Activated naive CD4-positive, alpha-beta T cell treated with anti-CD3 and anti-CD28 coated beads, Interleukin-2, amount 50 U/mL, for 24 hours (primary cell): ENCODE measurements at regions not wholly inside any gene's neighbourhood (a gene's known extent, or its start where the extent isn't known, plus 50 kb on each side); places are given as distances from the start of the nearest gene placed in this dataset.
"Not testable (repeated sequence)": the region's sequence is repeated elsewhere in the genome, so short reads cannot be mapped to it uniquely, and the experiment has no call there.

Source experiments
- H3K27ac Mint-ChIP-seq: one replicate; pipeline ENCODE4 v1.8.0; 2021; ENCODE audit warnings: mild to moderate bottlenecking, mixed read lengths
- H3K27me3 Mint-ChIP-seq: one replicate; pipeline ENCODE4 v1.8.0; 2021; ENCODE audit warnings: mixed read lengths
- H3K36me3 Mint-ChIP-seq: one replicate; pipeline ENCODE4 v1.8.0; 2021; ENCODE audit warnings: mixed read lengths
- H3K4me1 Mint-ChIP-seq: one replicate; pipeline ENCODE4 v1.8.0; 2021; ENCODE audit warnings: mixed read lengths
- H3K4me3 Mint-ChIP-seq: one replicate; pipeline ENCODE4 v1.8.0; 2021; ENCODE audit warnings: mild to moderate bottlenecking, mixed read lengths
- H3K9me3 Mint-ChIP-seq: one replicate; pipeline ENCODE4 v1.8.0; 2021; ENCODE audit warnings: mixed read lengths

GRCh38 chr21:15659753-15660422, 69.9 kb upstream of the USP25 start:
- H3K4me3 Mint-ChIP-seq = no peak overlapping the region
- no peak overlapping the region for H3K27ac Mint-ChIP-seq
- no peaks in the 10 kb centered on the region for H3K36me3 Mint-ChIP-seq
- no peaks in the 10 kb centered on the region for H3K27me3 Mint-ChIP-seq
- H3K4me1 Mint-ChIP-seq = no peaks in the 10 kb centered on the region
- no peaks in the 10 kb centered on the region for H3K9me3 Mint-ChIP-seq

DNA sequence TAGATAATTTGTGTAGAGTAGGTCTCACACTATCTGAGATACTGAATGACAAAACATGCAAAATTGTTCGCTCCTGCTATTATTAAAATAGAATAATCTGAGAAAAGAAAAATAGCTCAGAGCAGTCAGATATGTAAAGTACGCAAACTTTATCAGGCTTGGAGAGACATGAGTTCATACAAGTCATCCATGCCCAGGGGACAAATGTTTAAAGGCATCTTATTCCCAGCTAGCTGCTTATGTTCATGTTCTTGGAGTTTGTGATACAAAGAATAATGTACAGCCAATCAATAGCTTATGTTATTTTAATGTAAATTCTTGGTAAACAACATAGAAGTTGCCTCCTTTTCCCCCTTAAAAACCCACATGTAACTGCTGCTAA, 69.4 kb upstream of the USP25 start:
- H3K27ac Mint-ChIP-seq = no peak overlapping the region
- H3K4me1 Mint-ChIP-seq = no peaks in the 10 kb centered on the region
- H3K36me3 Mint-ChIP-seq = no peaks in the 10 kb centered on the region
- H3K27me3 Mint-ChIP-seq = no peaks in the 10 kb centered on the region
- no peaks in the 10 kb centered on the region for H3K9me3 Mint-ChIP-seq
- H3K4me3 Mint-ChIP-seq = no peak overlapping the region

GRCh38 chr21:15667010-15667409, 62.8 kb upstream of the USP25 start:
- Mint-ChIP-seq H3K27me3 (no peaks in the 10 kb centered on the region), H3K27ac (no peak overlapping the region), H3K9me3 (no peaks in the 10 kb centered on the region), H3K36me3 (no peaks in the 10 kb centered on the region), H3K4me1 (no peaks in the 10 kb centered on the region), H3K4me3 (no peak overlapping the region)

DNA sequence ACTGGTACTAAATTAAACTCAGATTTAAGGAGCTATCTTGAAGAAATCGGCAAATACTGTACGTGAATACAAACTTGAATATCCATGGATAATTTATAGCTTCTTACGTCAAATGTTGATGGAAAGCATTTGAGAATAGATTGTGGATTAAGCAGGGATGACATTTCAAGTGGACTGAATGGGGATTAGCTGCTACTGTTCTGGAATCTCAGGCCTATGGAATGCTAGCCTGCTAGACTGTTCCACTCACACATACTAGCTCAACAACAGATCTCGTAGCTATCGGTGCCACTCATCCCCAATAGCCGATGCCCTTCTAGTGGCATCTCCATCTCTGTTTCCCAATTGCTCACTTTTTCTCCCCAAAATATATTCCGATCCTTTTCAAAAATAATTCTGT, 62.0 kb upstream of the USP25 start:
- Mint-ChIP-seq H3K27me3 (no peaks in the 10 kb centered on the region), H3K36me3 (no peaks in the 10 kb centered on the region), H3K4me1 (no peaks in the 10 kb centered on the region), H3K27ac (no peak overlapping the region), H3K9me3 (no peaks in the 10 kb centered on the region), H3K4me3 (no peak overlapping the region)

DNA sequence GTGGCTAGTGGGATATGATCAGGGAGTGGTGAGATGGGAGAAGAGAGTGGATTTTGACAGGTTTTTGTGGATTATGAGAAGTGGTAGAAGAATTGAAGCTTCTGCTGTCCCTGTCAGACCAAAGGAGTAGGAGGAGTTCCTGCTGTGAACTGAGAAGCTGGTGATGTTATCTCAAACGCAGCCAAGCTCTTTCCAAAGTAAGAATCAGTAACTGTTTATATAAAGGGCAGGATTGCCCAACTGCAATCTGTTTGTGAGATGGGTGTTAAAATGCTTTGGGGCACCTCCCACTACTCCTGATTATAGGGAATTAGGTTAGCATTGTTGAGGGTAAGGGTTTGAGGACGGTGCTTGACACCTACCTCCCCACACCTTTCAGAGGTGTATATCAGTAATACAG, 60.5 kb upstream of the USP25 start:
- H3K9me3 Mint-ChIP-seq = no peaks in the 10 kb centered on the region
- no peaks in the 10 kb centered on the region for H3K36me3 Mint-ChIP-seq
- no peaks in the 10 kb centered on the region for H3K27me3 Mint-ChIP-seq
- no peaks in the 10 kb centered on the region for H3K4me1 Mint-ChIP-seq
- no peak overlapping the region for H3K27ac Mint-ChIP-seq
- no peak overlapping the region for H3K4me3 Mint-ChIP-seq

DNA sequence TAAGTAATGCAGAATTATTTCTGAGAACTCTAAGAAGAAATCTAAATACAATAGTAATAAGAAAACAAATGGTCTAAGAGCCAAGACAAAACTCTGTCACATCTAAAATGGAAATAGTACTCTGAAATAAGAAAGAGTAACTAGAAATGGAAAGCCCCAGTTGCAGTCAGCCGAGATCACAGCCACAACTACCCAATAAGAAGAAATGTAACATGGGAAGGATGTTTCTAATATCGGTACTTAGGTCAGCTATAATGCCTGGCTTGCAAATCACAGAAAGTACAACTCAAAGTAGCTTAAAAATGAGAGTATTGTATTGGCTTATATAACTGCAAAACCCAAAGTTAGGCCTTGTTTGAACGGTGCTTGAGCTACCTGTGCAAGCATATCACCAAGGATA, 58.6 kb upstream of the USP25 start:
- Mint-ChIP-seq H3K4me3 (no peak overlapping the region), H3K27ac (no peak overlapping the region), H3K4me1 (no peaks in the 10 kb centered on the region), H3K36me3 (no peaks in the 10 kb centered on the region), H3K9me3 (no peaks in the 10 kb centered on the region), H3K27me3 (no peaks in the 10 kb centered on the region)

DNA sequence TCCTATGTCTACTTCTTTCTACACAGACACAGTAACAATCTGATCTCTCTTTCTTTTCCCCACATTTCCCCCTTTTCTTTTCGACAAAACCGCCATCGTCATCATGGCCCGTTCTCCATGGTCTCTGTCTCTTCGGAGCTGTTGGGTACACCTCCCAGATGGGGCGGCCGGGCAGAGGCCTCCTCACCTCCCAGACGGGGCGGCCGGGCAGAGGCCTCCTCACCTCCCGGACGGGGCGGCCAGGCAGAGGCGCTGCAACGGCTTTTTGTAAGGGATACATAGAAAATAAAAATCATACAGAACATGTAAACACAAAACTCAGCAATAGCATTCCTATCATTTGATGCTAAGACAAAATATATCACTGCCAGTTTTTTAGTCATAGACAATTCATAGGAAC, 57.2 kb upstream of the USP25 start:
- not testable (repeated sequence) for H3K27ac Mint-ChIP-seq, H3K4me1 Mint-ChIP-seq, H3K9me3 Mint-ChIP-seq, H3K27me3 Mint-ChIP-seq, H3K36me3 Mint-ChIP-seq, H3K4me3 Mint-ChIP-seq

- no peaks in the 10 kb centered on the region for H3K9me3 Mint-ChIP-seq
- no peaks in the 10 kb centered on the region for H3K27me3 Mint-ChIP-seq
- H3K27ac Mint-ChIP-seq = no peak overlapping the region
- H3K4me1 Mint-ChIP-seq = no peaks in the 10 kb centered on the region
- H3K4me3 Mint-ChIP-seq = no peak overlapping the region
- no peaks in the 10 kb centered on the region for H3K36me3 Mint-ChIP-seq
Measured at GRCh38 chr21:15676935-15677334, 52.8 kb upstream of the USP25 start.

DNA sequence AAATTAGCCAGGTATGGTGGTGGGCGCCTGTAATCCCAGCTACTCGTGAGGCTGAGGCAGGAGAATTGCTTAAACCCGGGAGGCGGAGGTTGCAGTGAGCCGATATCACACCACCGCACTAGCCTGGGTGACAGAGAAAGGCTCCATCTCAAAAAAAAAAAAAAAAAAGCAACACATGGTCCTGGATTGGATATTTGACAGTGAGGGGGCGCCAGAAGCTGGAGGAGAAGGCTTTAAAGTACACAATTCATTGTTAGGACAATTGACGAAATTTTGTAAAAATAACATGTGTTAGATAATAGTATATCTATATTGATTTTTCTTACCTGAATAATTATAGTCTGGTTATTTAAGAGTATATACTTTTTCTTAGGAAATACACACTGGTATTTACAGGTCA, 50.2 kb upstream of the USP25 start:
- Mint-ChIP-seq H3K9me3 (no peaks in the 10 kb centered on the region), H3K27me3 (no peaks in the 10 kb centered on the region), H3K4me1 (no peaks in the 10 kb centered on the region), H3K27ac (no peak overlapping the region), H3K4me3 (no peak overlapping the region), H3K36me3 (no peaks in the 10 kb centered on the region)
